Skeletal muscle satellite cell (primary cell): ENCODE measurements at regions not wholly inside any gene's neighbourhood (a gene's known extent, or its start where the extent isn't known, plus 50 kb on each side); places are given as distances from the start of the nearest gene placed in this dataset.
"Not testable (repeated sequence)": the region's sequence is repeated elsewhere in the genome, so short reads cannot be mapped to it uniquely, and the experiment has no call there.

Source experiments
- H3K27me3 ChIP-seq: 2 replicates; pipeline ENCODE4 v1.7.0; 2013; ENCODE audit warnings: low read length; ENCODE audit not compliant: control insufficient read depth, insufficient read depth
- H3K36me3 ChIP-seq: 2 replicates; pipeline ENCODE4 v1.7.0; 2013; ENCODE audit warnings: mild to moderate bottlenecking, control low read depth, low read length; ENCODE audit not compliant: insufficient read depth
- H3K4me1 ChIP-seq: 2 replicates; pipeline ENCODE4 v1.7.0; 2013; ENCODE audit warnings: low read length; ENCODE audit not compliant: control insufficient read depth, insufficient read depth
- H3K4me2 ChIP-seq: 2 replicates; pipeline ENCODE4 v1.7.0; 2013; ENCODE audit warnings: mild to moderate bottlenecking, low read length
- H3K4me3 ChIP-seq: 2 replicates; pipeline ENCODE4 v1.7.0; 2013; ENCODE audit warnings: low read length
- H3K9ac ChIP-seq: 2 replicates; pipeline ENCODE4 v1.7.0; 2013; ENCODE audit warnings: mild to moderate bottlenecking, low read depth, low read length, moderate library complexity
- H3K9me3 ChIP-seq: replicated peaks from 2 replicates; pipeline ENCODE4 v1.7.0; 2013; ENCODE audit warnings: mild to moderate bottlenecking, control low read depth, low read length

- H3K4me2 ChIP-seq, result no peak overlapping the region
- no peak overlapping the region for H3K9ac ChIP-seq
- no peaks in the 10 kb centered on the region for H3K9me3 ChIP-seq
- no peak overlapping the region for H3K4me3 ChIP-seq
- no peaks in the 10 kb centered on the region for H3K4me1 ChIP-seq
- H3K36me3 ChIP-seq, result no peaks in the 10 kb centered on the region
- H3K27me3 ChIP-seq, result no peaks in the 10 kb centered on the region
These were observed 201.7 kb upstream of the ADAMTS3 start for GRCh38 chr4:72770708-72771107.

GRCh38 chr4:72768364-72768763 lies 199.3 kb upstream of the ADAMTS3 start:
- Histone ChIP-seq H3K9ac (no peak overlapping the region), H3K4me2 (no peak overlapping the region), H3K9me3 (no peaks in the 10 kb centered on the region), H3K4me1 (no peaks in the 10 kb centered on the region), H3K36me3 (no peaks in the 10 kb centered on the region), H3K4me3 (no peak overlapping the region), H3K27me3 (no peaks in the 10 kb centered on the region)

GRCh38 chr4:72767618-72768302 lies 198.7 kb upstream of the ADAMTS3 start:
- H3K9ac ChIP-seq, result no peak overlapping the region
- no peaks in the 10 kb centered on the region for H3K36me3 ChIP-seq
- no peaks in the 10 kb centered on the region for H3K4me1 ChIP-seq
- no peak overlapping the region for H3K4me3 ChIP-seq
- H3K9me3 ChIP-seq, result no peaks in the 10 kb centered on the region
- H3K4me2 ChIP-seq, result no peak overlapping the region
- no peaks in the 10 kb centered on the region for H3K27me3 ChIP-seq

- H3K4me2 ChIP-seq, H3K4me3 ChIP-seq: not testable (repeated sequence)
These were observed 196.8 kb upstream of the ADAMTS3 start for GRCh38 chr4:72765788-72766187.

GRCh38 chr4:72761368-72762038 lies 192.5 kb upstream of the ADAMTS3 start:
- H3K27me3 ChIP-seq, result no peaks in the 10 kb centered on the region
- no peak overlapping the region for H3K4me3 ChIP-seq
- H3K9me3 ChIP-seq, result no peaks in the 10 kb centered on the region
- no peaks in the 10 kb centered on the region for H3K4me1 ChIP-seq
- no peaks in the 10 kb centered on the region for H3K36me3 ChIP-seq
- no peak overlapping the region for H3K4me2 ChIP-seq
- H3K9ac ChIP-seq, result no peak overlapping the region

More at GRCh38 chr4:72765788-72766187, 196.8 kb upstream of the ADAMTS3 start:
- H3K36me3 ChIP-seq, H3K4me1 ChIP-seq, H3K9ac ChIP-seq, H3K9me3 ChIP-seq, H3K27me3 ChIP-seq: not testable (repeated sequence)

- H3K27me3 ChIP-seq, H3K4me1 ChIP-seq, H3K9me3 ChIP-seq, H3K4me2 ChIP-seq, H3K9ac ChIP-seq, H3K36me3 ChIP-seq, H3K4me3 ChIP-seq: not testable (repeated sequence)
These were observed 184.4 kb upstream of the ADAMTS3 start for GRCh38 chr4:72753414-72753813.

- H3K4me2 ChIP-seq, result no peak overlapping the region
- H3K9ac ChIP-seq, result no peak overlapping the region
- no peak overlapping the region for H3K4me3 ChIP-seq
These were observed 175.2 kb upstream of the ADAMTS3 start for GRCh38 chr4:72744103-72744725.

GRCh38 chr4:72743078-72743477 lies 174.1 kb upstream of the ADAMTS3 start:
- Histone ChIP-seq H3K4me2 (no peak overlapping the region), H3K4me1 (no peaks in the 10 kb centered on the region), H3K27me3 (no peaks in the 10 kb centered on the region), H3K36me3 (no peaks in the 10 kb centered on the region), H3K4me3 (no peak overlapping the region), H3K9me3 (no peaks in the 10 kb centered on the region), H3K9ac (no peak overlapping the region)

More at GRCh38 chr4:72744103-72744725, 175.2 kb upstream of the ADAMTS3 start:
- Histone ChIP-seq H3K9me3 (no peaks in the 10 kb centered on the region), H3K4me1 (no peaks in the 10 kb centered on the region), H3K36me3 (no peaks in the 10 kb centered on the region), H3K27me3 (no peaks in the 10 kb centered on the region)

- H3K4me3 ChIP-seq, result no peak overlapping the region
- no peaks in the 10 kb centered on the region for H3K36me3 ChIP-seq
- no peak overlapping the region for H3K9ac ChIP-seq
- H3K27me3 ChIP-seq, result no peaks in the 10 kb centered on the region
- H3K4me1 ChIP-seq, result no peaks in the 10 kb centered on the region
- H3K9me3 ChIP-seq, result no peaks in the 10 kb centered on the region
- no peak overlapping the region for H3K4me2 ChIP-seq
These were observed 146.3 kb upstream of the ADAMTS3 start for GRCh38 chr4:72715299-72715698.

- Histone ChIP-seq H3K4me1 (no peaks in the 10 kb centered on the region), H3K4me2 (no peak overlapping the region), H3K9me3 (no peaks in the 10 kb centered on the region)
These were observed 145.7 kb upstream of the ADAMTS3 start for GRCh38 chr4:72714482-72715279.

GRCh38 chr4:72712997-72713396 lies 144.0 kb upstream of the ADAMTS3 start:
- Histone ChIP-seq H3K9me3 (no peaks in the 10 kb centered on the region), H3K9ac (no peak overlapping the region), H3K4me2 (no peak overlapping the region)

More at GRCh38 chr4:72714482-72715279, 145.7 kb upstream of the ADAMTS3 start:
- H3K27me3 ChIP-seq, result no peaks in the 10 kb centered on the region
- H3K36me3 ChIP-seq, result no peaks in the 10 kb centered on the region
- H3K4me3 ChIP-seq, result no peak overlapping the region
- no peak overlapping the region for H3K9ac ChIP-seq

More at GRCh38 chr4:72712997-72713396, 144.0 kb upstream of the ADAMTS3 start:
- Histone ChIP-seq H3K27me3 (peaks cover 6% of the 10 kb centered on the region), H3K4me1 (no peaks in the 10 kb centered on the region), H3K4me3 (no peak overlapping the region), H3K36me3 (no peaks in the 10 kb centered on the region)
